Prostate gland (tissue), 2 donors: ENCODE measurements at regions not wholly inside any gene's neighbourhood (a gene's known extent, or its start where the extent isn't known, plus 50 kb on each side); places are given as distances from the start of the nearest gene placed in this dataset.

ENCODE experiments used
- DNase-seq: peaks from one replicate; pipeline ENCODE4 v3.0.0-alpha.2; 2019; ENCODE audit warnings: low spot score
- H3K27ac ChIP-seq, 2 donors: fragments of 200-600 bp; sonication (generic); 2 replicates each; pipeline ENCODE4 v1.5.1; 2017 to 2019
- H3K27me3 ChIP-seq: fragments of 200-600 bp; sonication (generic); replicated peaks from 2 replicates; pipeline ENCODE4 v1.5.1; 2019; ENCODE audit not compliant: insufficient read depth
- H3K36me3 ChIP-seq, 2 donors: fragments of 200-600 bp; sonication (generic); 1 replicate in 1 of 2; 2 replicates in 1 of 2; pipeline versions ENCODE4 v1.5.1 to v1.8.1; 2017 to 2019
- H3K4me1 ChIP-seq: fragments of 200-600 bp; sonication (generic); replicated peaks from 2 replicates; pipeline ENCODE4 v1.5.1; 2019
- H3K4me3 ChIP-seq, 2 donors: fragments of 200-600 bp; sonication (generic); 2 replicates each; pipeline ENCODE4 v1.5.1; 2017 to 2019
- H3K9me3 ChIP-seq: fragments of 200-600 bp; sonication (generic); 2 replicates; pipeline ENCODE4 v1.5.1; 2017
- POLR2A ChIP-seq: fragments of 450-650 bp; IDR thresholded peaks from one replicate; pipeline ENCODE4 v1.6.1; 2016; ENCODE audit warnings: antibody characterized with exemption, mild to moderate bottlenecking
- POLR2AphosphoS5 ChIP-seq: sonication (generic); formaldehyde crosslinking; IDR thresholded peaks from one replicate; pipeline ENCODE4 v1.6.1; 2017; ENCODE audit warnings: antibody characterized with exemption
- WGBS: methylation state at CpG from one replicate; pipeline ENCODE4 v1.1.5; 2018; 5-methylcytosine and 5-hydroxymethylcytosine counted together
- intact Hi-C: fragments of 100-400 bp; cut with DNase I; formaldehyde crosslinking; loops from one replicate; pipeline ENCODE4 v1.14.2; 2022
- TF ChIP-seq, protein P1 (sequence below), 4 experiments: fragments of 200-600 bp in 2 of 4; fragments of 450-650 bp in 2 of 4; sonication (generic) in 2 of 4; IDR thresholded peaks; 1 replicate in 3 of 4; 2 replicates in 1 of 4; pipeline ENCODE4 v1.5.1; 2016 to 2019; ENCODE audit warnings: antibody characterized with exemption in 4 of 4, mild to moderate bottlenecking in 2 of 4, moderate library complexity in 2 of 4

DNA sequence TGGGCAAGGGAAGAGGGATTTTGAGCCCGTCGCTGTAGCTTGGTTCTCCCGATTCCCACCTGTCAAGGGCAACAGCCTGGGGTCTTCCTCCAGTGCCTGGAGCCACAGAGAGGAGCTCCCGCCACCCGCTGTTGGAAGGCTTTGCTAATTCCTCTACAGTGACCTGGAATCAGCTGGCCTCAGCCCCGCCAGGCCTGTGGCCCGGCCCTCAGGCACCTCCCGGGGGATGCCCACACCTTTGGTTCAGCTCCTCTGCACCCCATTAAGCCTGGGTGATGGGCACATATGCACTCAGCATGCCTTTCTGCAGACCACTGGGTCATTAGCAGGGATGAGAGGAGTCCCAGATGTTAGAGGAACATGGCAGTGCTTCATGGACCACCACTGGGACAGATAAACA lies 121.4 kb upstream of the MKI67 start:
- TF ChIP-seq POLR2A (no peak), POLR2AphosphoS5 (no peak)
- TF ChIP-seq, protein P1, sequence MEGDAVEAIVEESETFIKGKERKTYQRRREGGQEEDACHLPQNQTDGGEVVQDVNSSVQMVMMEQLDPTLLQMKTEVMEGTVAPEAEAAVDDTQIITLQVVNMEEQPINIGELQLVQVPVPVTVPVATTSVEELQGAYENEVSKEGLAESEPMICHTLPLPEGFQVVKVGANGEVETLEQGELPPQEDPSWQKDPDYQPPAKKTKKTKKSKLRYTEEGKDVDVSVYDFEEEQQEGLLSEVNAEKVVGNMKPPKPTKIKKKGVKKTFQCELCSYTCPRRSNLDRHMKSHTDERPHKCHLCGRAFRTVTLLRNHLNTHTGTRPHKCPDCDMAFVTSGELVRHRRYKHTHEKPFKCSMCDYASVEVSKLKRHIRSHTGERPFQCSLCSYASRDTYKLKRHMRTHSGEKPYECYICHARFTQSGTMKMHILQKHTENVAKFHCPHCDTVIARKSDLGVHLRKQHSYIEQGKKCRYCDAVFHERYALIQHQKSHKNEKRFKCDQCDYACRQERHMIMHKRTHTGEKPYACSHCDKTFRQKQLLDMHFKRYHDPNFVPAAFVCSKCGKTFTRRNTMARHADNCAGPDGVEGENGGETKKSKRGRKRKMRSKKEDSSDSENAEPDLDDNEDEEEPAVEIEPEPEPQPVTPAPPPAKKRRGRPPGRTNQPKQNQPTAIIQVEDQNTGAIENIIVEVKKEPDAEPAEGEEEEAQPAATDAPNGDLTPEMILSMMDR (IDR thresholded peaks at IDR 0.05): no peak
- Histone ChIP-seq H3K4me1 (no peaks in the 10 kb centered on the region), H3K36me3 (no peaks in the 10 kb centered on the region), H3K27ac (no peak overlapping the region), H3K9me3 (no peaks in the 10 kb centered on the region), H3K27me3 (no peaks in the 10 kb centered on the region), H3K4me3 (no peak overlapping the region)
- 95% methylated on average over 8 of the region's 8 CpGs for WGBS
- no peak for DNase-seq
- intact Hi-C loops: no loop called here

DNA sequence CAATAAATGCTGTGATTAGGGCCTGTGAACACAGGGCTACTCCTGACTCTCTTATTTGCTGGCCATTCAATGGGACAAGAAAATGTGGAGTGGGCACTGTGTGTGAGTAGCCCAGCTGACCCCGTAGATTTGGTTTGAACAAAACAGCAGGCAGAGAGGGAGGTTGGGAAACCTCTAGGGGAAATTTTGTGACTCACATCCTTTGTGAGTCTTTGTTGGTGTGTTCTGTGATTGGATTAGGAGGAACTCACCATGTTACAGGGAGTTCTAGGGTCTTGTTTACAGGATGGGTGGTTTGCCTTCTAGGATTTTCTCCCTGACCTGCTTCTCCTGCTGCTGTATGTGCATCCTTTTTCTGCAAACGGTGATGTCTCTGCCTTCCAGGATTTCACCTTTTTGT lies 128.3 kb upstream of the MKI67 start:
- intact Hi-C loops: no loop called here
- Histone ChIP-seq H3K9me3 (no peaks in the 10 kb centered on the region), H3K27me3 (no peaks in the 10 kb centered on the region), H3K4me3 (no peak overlapping the region), H3K4me1 (no peaks in the 10 kb centered on the region), H3K27ac (no peak overlapping the region), H3K36me3 (no peaks in the 10 kb centered on the region)
- no peak for DNase-seq
- TF ChIP-seq POLR2A: no peak
- TF ChIP-seq, protein P1 (IDR thresholded peaks at IDR 0.05): no peak
- no peak for TF ChIP-seq POLR2AphosphoS5
- WGBS: 63% methylated on average over 2 of the region's 2 CpGs

DNA sequence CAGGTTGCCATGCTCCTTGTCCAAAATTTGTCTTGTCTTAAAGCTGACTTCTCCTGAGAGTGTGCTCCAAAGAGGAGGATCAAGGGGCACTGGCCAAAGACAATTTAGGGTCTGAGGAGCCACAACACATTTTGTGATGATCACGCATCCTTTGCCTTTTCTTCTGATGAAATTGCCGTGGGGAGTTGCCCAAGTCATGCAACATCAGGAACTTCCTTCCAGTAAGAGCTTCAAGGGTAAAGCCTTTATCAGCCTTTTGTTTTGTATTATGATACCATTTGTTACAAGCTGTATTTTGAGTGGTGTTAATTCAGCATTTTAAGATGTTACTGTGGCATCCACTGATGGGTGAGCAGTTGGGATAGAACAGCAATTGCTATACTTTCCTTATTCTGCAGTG lies 131.2 kb upstream of the MKI67 start:
- no peak overlapping the region for H3K4me3 ChIP-seq
- H3K4me1 ChIP-seq: no peaks in the 10 kb centered on the region
- no peak overlapping the region for H3K27ac ChIP-seq
- H3K27me3 ChIP-seq: no peaks in the 10 kb centered on the region
- intact Hi-C loops: no loop called here
- WGBS: 91% methylated on average over 2 of the region's 2 CpGs
- no peaks in the 10 kb centered on the region for H3K36me3 ChIP-seq
- DNase-seq: no peak
- TF ChIP-seq, protein P1 (IDR thresholded peaks at IDR 0.05): no peak
- TF ChIP-seq POLR2A: no peak
- no peak for TF ChIP-seq POLR2AphosphoS5
- H3K9me3 ChIP-seq: no peaks in the 10 kb centered on the region

DNA sequence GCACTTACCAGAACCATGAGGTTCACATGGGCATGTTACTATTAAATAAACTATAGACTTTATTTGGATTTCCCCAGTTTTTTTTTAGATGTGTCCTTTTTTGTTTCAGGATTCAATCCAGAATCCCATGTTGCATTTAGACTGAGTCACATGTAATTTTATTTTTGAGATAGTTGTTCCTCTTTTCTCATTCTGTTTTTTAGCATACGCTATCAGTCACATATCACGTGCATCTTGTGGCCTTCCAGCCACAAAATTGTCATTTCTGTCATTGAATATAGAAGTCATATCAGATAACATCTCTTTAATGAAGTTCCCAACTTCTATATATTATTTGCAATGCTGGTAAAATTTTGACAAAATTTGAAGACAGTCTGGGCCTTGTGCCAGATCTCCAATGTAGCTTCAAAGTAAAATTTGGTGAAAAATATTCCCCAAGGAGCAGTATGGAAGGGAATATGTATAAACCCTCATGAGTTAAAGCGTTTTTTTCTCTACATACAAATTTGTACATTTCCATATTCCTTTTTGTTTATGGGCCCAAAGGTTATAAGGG lies 132.3 kb upstream of the MKI67 start:
- no peak for DNase-seq
- WGBS: 67% methylated on average over 3 of the region's 3 CpGs

More for the DNA sequence above, 132.3 kb upstream of the MKI67 start:
- TF ChIP-seq POLR2AphosphoS5 (no peak), POLR2A (no peak)
- TF ChIP-seq, protein P1 (IDR thresholded peaks at IDR 0.05): no peak
- intact Hi-C loops: no loop called here
- peaks cover 5% of the 10 kb centered on the region for H3K27me3 ChIP-seq
- no peaks in the 10 kb centered on the region for H3K36me3 ChIP-seq
- H3K9me3 ChIP-seq: no peaks in the 10 kb centered on the region
- H3K4me1 ChIP-seq: no peaks in the 10 kb centered on the region
- no peak overlapping the region for H3K27ac ChIP-seq
- no peak overlapping the region for H3K4me3 ChIP-seq
